ENCODE measurements at regions not wholly inside any gene's neighbourhood (a gene's known extent, or its start where the extent isn't known, plus 50 kb on each side); places are given as distances from the start of the nearest gene placed in this dataset.

DNA sequence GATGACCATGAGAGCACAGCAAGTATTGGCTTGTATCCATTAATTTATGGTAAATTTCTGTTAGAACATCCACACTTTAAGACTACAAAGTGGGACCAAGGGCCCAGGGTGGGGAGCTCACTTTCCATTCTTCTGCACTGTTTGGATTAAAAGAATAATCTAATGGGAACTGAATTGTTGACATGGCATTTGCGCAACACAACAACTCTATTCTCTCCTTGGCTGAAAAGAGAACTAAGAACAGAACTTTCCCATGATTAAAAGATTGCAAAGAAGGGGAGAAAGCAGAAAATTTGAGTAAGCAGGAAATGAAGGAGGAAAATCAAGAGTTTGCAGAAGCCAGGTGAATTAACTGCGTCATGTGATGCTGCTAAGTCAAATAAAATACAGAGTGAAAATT lies 143.4 kb downstream of the HINT1 start:
- 93 to 95% methylated on average over 2 of the region's 2 CpGs for WGBS, 2 donors
- H3K4me3 ChIP-seq (replicated peaks in 1 of 3), result no peak overlapping the region
- no peaks in the 10 kb centered on the region for H3K9me3 ChIP-seq
- no peaks in the 10 kb centered on the region for H3K4me1 ChIP-seq
- DNase-seq, result no peak
- H3K27me3 ChIP-seq, result no peaks in the 10 kb centered on the region
- TF ChIP-seq, protein P1, sequence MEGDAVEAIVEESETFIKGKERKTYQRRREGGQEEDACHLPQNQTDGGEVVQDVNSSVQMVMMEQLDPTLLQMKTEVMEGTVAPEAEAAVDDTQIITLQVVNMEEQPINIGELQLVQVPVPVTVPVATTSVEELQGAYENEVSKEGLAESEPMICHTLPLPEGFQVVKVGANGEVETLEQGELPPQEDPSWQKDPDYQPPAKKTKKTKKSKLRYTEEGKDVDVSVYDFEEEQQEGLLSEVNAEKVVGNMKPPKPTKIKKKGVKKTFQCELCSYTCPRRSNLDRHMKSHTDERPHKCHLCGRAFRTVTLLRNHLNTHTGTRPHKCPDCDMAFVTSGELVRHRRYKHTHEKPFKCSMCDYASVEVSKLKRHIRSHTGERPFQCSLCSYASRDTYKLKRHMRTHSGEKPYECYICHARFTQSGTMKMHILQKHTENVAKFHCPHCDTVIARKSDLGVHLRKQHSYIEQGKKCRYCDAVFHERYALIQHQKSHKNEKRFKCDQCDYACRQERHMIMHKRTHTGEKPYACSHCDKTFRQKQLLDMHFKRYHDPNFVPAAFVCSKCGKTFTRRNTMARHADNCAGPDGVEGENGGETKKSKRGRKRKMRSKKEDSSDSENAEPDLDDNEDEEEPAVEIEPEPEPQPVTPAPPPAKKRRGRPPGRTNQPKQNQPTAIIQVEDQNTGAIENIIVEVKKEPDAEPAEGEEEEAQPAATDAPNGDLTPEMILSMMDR (IDR thresholded peaks at IDR 0.05), result no peak
- TF ChIP-seq POLR2A (IDR thresholded peaks at IDR 0.05), result no peak
- intact Hi-C loops (cut with DNase I), result no loop called here
- no peak overlapping the region for H3K27ac ChIP-seq
- no peaks in the 10 kb centered on the region for H3K36me3 ChIP-seq

DNA sequence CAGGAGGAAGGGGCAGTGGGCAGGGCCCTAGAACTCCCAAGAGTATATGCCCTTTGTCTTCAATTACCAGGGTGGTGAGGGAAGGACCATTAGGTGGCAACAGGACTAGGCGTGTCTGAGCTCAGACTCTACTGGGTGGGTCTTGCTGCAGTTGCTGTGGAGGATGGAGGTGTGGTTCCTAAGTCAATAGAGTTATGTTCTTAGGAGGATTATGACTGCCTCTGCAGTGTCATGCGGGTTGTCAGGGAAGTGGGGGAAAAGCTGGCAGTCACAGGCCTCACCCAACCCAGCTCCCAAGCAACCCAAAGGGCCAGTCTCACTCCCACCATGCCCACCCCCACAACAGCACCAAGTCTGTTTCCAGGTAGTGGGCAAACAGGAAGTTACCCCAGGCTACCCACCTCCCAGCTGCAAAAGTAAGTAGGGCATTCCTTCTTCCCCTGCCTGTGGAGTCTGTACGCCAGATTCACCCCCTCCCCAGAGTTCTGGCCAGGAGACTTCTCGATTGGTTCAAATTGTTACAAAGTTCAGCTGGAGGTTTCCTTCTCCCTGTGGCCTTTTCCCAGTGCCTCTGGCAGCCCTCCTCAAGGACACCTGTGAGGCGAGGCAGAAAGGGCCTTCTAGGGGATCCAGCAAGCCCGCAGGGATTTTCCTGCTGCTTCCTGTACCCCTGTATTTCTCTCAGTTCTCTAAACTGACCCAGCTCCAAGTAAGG lies 145.3 kb downstream of the HINT1 start:
- no peaks in the 10 kb centered on the region for H3K9me3 ChIP-seq
- H3K4me3 ChIP-seq (replicated peaks in 1 of 3), result no peak overlapping the region
- intact Hi-C loops (cut with DNase I), result no loop called here
- WGBS, 2 donors, result 85 to 92% methylated on average over 6 of the region's 6 CpGs
- no peaks in the 10 kb centered on the region for H3K36me3 ChIP-seq
- H3K27ac ChIP-seq, result no peak overlapping the region
- no peaks in the 10 kb centered on the region for H3K4me1 ChIP-seq
- no peak for TF ChIP-seq POLR2A (IDR thresholded peaks at IDR 0.05)
- TF ChIP-seq, protein P1 (IDR thresholded peaks at IDR 0.05), result no peak
- no peak for DNase-seq
- no peaks in the 10 kb centered on the region for H3K27me3 ChIP-seq

DNA sequence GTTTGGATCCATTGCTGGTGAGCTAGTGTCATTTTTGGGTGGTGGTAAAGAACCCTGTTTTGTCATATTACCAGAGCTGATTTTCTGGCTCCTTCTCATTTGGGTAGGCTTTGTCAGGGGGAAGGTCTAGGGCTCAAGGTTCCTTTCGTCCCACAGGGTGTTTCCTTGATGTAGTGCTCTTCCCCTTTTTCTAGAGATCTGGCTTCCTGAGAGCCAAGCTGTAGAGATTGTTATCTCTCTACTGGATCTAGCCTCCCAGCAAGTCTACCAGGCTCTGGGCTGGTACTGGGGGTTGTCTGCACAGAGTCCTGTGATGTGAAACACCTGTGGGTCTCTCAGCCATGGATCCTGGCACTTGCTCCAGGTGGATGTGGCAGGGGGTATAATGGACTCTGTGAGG lies 145.9 kb downstream of the HINT1 start:
- Histone ChIP-seq H3K4me1 (no peaks in the 10 kb centered on the region), H3K36me3 (no peaks in the 10 kb centered on the region), H3K9me3 (no peaks in the 10 kb centered on the region), H3K27me3 (no peaks in the 10 kb centered on the region), H3K4me3 (replicated peaks in 1 of 3) (no peak overlapping the region), H3K27ac (no peak overlapping the region)
- no peak for TF ChIP-seq POLR2A (IDR thresholded peaks at IDR 0.05)
- TF ChIP-seq, protein P1 (IDR thresholded peaks at IDR 0.05), result no peak
- intact Hi-C loops (cut with DNase I), result no loop called here
- no peak for DNase-seq
- 48 to 61% methylated on average over 1 of the region's 1 CpG for WGBS, 2 donors

DNA sequence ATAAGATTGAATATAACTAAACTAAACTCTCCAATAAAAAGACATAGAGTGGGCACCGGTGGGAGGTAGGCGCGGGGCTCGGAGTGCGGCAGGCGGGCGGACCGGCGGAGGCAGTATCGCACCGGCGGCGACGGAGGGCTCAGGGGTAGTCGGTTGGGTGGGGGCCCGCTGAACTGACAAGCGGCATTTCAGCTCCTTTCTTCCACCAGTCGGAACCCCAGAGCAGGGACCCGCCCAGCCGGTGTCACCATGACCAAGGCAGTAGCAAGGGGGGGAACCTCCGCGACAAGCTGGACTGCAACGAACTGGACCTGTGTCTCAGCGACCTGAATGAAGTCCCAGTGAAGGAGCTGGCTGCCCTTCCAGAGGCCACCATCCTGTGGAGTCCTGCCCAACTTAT lies 156.7 kb downstream of the HINT1 start:
- Histone ChIP-seq H3K4me1 (no peaks in the 10 kb centered on the region), H3K27me3 (no peaks in the 10 kb centered on the region), H3K9me3 (no peaks in the 10 kb centered on the region), H3K4me3 (replicated peaks in 1 of 3) (no peak overlapping the region), H3K27ac (no peak overlapping the region), H3K36me3 (no peaks in the 10 kb centered on the region)
- intact Hi-C loops (cut with DNase I), result no loop called here
- TF ChIP-seq, protein P1 (IDR thresholded peaks at IDR 0.05), result no peak
- TF ChIP-seq POLR2A (IDR thresholded peaks at IDR 0.05), result no peak
- DNase-seq, result no peak
- WGBS, 2 donors, result 75 to 84% methylated on average over 19 to 22 of the region's 24 CpGs

DNA sequence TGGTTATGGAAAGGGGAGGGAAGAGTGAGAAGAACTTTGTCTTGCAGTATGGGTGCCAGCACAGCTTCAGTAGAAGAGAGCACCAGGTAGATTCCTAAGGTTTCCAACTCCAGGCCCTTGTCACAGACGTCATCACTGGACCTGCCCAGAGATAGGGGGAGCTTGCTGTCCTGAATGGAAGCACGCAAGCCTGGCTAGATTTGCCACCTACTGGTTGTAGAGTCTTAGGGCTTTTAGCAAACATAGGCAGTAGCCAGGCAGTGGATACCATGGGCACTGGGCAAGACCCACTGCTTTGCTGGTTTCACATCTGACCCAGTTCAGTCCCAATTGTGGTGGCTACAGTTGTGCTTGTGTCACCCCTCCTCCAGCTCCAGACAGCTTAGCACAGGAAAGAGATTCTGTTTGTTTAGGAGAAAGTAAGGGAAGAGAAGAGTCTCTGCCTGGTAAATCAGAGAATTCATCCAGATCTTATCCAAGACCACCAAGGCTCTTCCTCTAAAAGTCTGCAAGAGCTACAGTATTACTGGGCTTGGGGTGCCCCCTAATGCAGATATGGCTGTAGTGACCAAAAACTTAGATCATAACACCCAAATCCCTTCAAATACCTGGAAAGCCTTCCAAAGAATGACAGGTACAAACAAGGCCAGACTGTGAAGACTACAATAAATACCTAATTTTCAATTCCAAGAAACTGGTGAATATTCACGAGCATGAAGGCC lies 158.9 kb downstream of the HINT1 start:
- H3K36me3 ChIP-seq, result no peaks in the 10 kb centered on the region
- no peaks in the 10 kb centered on the region for H3K27me3 ChIP-seq
- WGBS, 2 donors, result 67 to 71% methylated on average over 3 of the region's 3 CpGs
- no peaks in the 10 kb centered on the region for H3K4me1 ChIP-seq
- DNase-seq, result no peak
- H3K27ac ChIP-seq, result no peak overlapping the region
- H3K4me3 ChIP-seq (replicated peaks in 1 of 3), result no peak overlapping the region
- no peaks in the 10 kb centered on the region for H3K9me3 ChIP-seq
- TF ChIP-seq, protein P1 (IDR thresholded peaks at IDR 0.05), result no peak
- no peak for TF ChIP-seq POLR2A (IDR thresholded peaks at IDR 0.05)
- intact Hi-C loops (cut with DNase I), result no loop called here

Data from thyroid gland (tissue), 4 donors.